Cardiac fibroblast (primary cell): ENCODE measurements at regions not wholly inside any gene's neighbourhood (a gene's known extent, or its start where the extent isn't known, plus 50 kb on each side); places are given as distances from the start of the nearest gene placed in this dataset.

Experiments
- DNase-seq, 2 donors: peaks; one replicate each; pipeline versions ENCODE4 v3.0.0 to v3.0.0-alpha.2; 2010; ENCODE audit warnings: low read depth in 2 of 2
- H3K4me3 ChIP-seq, 2 donors: replicated peaks in 1 of 2; 1 replicate in 1 of 2; 2 replicates in 1 of 2; pipeline ENCODE4 v1.5.1; 2011; ENCODE audit warnings: low read depth in 2 of 2, low read length in 2 of 2, mild to moderate bottlenecking in 2 of 2, moderate library complexity in 1 of 2
- TF ChIP-seq, protein P1 (sequence below): IDR thresholded peaks from one replicate; pipeline ENCODE4 v1.5.1; 2011; ENCODE audit warnings: low read depth, mild to moderate bottlenecking, low read length, inconsistent platforms

DNA sequence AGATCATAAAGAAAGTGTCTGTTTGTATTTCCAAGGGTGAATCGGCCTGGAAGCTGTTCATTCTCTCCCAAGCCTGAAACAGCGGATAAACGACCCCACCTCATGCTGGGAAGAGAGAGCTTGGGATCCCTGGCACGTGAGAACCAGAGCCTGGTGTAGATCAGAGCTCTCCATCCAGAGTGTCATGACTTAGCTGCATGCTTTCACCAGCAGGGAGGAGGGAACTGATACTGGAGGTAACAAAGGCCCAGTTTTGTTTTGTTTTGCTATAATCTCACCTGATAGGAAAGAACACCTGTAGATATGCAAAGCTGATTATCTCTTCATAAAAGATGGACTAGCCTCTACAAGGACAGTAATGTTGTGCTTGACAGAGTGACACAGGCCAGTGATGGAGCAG lies 236.6 kb downstream of the POM121L12 start:
- H3K4me3 ChIP-seq, result no peak overlapping the region
- no peak for DNase-seq
- TF ChIP-seq, protein P1, sequence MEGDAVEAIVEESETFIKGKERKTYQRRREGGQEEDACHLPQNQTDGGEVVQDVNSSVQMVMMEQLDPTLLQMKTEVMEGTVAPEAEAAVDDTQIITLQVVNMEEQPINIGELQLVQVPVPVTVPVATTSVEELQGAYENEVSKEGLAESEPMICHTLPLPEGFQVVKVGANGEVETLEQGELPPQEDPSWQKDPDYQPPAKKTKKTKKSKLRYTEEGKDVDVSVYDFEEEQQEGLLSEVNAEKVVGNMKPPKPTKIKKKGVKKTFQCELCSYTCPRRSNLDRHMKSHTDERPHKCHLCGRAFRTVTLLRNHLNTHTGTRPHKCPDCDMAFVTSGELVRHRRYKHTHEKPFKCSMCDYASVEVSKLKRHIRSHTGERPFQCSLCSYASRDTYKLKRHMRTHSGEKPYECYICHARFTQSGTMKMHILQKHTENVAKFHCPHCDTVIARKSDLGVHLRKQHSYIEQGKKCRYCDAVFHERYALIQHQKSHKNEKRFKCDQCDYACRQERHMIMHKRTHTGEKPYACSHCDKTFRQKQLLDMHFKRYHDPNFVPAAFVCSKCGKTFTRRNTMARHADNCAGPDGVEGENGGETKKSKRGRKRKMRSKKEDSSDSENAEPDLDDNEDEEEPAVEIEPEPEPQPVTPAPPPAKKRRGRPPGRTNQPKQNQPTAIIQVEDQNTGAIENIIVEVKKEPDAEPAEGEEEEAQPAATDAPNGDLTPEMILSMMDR, result no peak

DNA sequence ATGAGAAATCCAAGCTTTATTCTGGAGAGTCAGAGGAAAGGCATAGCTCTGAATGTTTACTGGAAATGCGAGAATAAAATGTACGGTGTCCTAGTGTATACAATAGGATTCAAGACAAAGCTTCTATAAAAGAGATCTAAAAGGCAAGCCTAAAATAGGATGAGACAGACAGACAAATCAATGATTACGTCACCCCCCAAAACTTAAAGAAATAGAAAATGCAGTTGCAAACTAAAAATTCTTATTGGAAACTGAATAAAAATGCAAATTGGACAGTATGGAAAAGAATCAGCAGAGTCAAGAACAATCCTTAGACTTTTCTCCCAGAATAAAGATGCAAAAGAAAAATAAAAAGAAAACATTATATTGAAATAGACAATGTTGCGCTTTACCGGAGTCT lies 245.9 kb downstream of the POM121L12 start:
- TF ChIP-seq, protein P1, result no peak
- H3K4me3 ChIP-seq, result no peak overlapping the region
- DNase-seq, result no peak

DNA sequence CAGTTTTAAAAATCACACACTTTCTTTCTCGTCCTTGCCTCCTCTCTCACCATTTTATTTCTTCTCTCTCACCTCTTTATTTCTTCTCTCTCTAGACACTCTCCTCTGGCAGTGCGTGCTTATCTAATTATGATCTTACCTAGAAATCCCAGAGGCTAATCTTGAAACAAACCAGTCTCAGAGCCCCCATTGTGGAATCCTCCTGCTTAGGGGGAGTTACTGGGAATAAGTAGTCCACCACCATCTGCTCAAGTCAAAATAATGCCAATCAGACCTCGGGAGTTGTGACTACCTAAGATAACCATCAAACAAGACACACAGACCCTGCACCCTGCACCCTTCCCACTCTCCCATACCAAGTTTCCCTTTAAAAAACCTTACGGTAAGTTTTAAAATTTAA lies 256.9 kb downstream of the POM121L12 start:
- H3K4me3 ChIP-seq, result no peak overlapping the region
- TF ChIP-seq, protein P1, result no peak
- no peak for DNase-seq

DNA sequence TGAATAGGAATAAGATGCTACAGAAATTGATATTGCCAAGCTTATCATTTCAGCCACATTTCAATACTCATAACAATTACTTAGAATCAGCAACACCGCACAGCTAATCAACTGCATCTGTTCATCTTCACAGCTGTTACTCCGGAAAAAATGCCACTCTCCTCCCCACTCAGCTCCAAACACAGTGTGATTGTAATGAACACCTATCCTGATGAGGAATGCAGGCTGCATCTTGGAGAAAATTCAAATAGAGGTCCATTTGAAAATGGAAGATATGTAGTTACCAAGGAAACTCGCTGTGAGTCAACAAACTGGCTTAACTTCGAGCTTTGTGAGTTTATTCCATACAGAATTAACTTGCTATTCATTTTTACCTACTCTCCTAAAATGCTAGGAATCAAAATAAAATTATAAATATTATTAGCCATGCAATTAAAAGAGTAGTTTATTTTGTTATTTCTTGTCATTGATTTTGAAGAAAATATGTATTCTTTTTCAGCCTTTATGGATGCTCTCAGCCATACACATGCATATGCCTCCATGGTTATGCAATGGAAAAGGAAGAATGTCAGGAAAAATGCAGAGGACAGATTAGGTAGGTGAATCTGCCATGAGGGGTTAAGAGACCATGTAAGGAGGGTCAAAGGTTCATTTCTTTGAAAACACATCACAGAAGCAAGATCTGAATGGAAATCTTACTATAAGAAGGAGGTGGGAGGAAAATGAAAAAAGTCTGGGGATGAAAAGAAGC lies 267.2 kb downstream of the POM121L12 start:
- TF ChIP-seq, protein P1, result no peak

DNA sequence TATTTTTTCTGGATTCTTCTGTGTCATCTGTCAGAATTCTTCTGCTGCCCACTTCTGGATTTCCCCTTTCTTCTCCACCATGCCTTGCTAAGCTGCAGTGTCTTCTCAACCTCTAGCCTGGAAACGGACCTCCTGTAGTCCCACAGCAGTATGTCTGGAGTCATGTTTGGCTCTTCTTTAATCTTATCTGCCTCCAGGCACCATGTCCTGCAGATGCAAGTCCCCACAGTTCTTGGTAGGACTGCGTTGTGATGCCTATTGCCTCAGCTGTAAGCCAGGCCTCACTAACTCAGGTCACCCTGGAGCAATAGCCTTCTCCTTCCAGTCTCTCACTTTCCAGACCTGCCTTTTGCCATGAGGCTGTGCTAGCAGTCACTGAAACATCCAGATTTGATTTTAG lies 268.3 kb downstream of the POM121L12 start:
- no peak for DNase-seq
- TF ChIP-seq, protein P1, result no peak
- H3K4me3 ChIP-seq, result no peak overlapping the region

More for the DNA sequence above, 267.2 kb downstream of the POM121L12 start:
- DNase-seq, result no peak
- H3K4me3 ChIP-seq, result no peak overlapping the region

DNA sequence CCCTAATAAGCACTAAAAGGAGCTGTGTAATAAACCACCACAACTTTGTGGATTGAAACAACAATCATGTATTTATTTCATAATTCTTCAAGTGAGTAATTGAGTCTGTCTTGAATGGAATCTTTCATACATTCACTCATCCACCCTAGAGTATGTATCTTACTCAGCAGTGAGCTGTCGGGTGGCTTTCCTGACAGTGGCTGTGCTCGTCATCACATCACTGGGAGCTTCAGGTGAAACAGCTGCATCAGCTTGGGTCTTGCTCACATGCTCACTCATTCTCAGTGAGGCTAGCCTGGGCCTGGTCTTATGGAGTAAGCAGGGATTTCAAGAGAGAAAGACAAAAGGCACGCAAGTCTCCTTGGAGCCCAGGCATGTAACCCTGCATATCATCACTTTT lies 271.4 kb downstream of the POM121L12 start:
- no peak for DNase-seq
- H3K4me3 ChIP-seq, result no peak overlapping the region
- TF ChIP-seq, protein P1, result no peak

DNA sequence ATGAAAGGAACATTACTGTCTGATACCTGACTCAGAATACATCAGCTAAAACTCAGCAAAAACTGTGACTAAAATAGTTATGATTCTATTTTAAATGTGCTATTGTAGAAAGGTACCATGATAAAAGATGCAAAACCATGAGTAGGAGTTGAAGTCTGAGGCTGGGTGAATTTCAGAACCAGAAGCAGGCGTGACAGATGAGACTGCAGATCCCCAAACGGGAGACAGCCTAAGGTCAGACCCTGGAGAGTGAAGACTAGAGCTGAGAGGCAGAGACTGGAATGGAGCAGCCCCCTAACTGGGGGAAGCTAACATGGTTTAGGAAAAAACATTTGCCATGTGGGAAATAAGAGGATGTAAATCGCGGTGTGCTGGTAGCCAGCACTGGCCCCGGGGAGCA lies 275.8 kb downstream of the POM121L12 start:
- TF ChIP-seq, protein P1, result no peak
- DNase-seq, result no peak
- H3K4me3 ChIP-seq, result no peak overlapping the region
